ENCODE measurements at regions not wholly inside any gene's neighbourhood (a gene's known extent, or its start where the extent isn't known, plus 50 kb on each side); places are given as distances from the start of the nearest gene placed in this dataset.

GRCh38 chrX:139091878-139092277, 380.4 kb upstream of the FGF13 start:
- FAIRE-seq = peak; percentile 76
- CTCF ChIA-PET (ENCODE audit: partially characterized antibody) = no interaction called here

More at GRCh38 chrX:139091878-139092277, 380.4 kb upstream of the FGF13 start:
- no peak overlapping the region for H2BK20ac ChIP-seq (ENCODE audit: low read length)
- no peak overlapping the region for H3K23ac ChIP-seq (ENCODE audit: insufficient read length)
- no peaks in the 10 kb centered on the region for H4K20me1 ChIP-seq (replicated peaks in 1 of 2; ENCODE audit: control insufficient read depth in 1 of 2, insufficient read depth in 2 of 2, low read length in 2 of 2)
- no peak for DNase-seq (ENCODE audit: low read depth in 1 of 2, low spot score in 2 of 2)
- TF ChIP-seq POLR2AphosphoS5 (IDR thresholded peaks at IDR 0.05; ENCODE audit: low read depth, low read length) = no peak
- no peak for TF ChIP-seq TBP (IDR thresholded peaks at IDR 0.05; ENCODE audit: low read depth, low read length)
- TF ChIP-seq CTCF (IDR thresholded peaks at IDR 0.05; ENCODE audit: control extremely low read depth in 1 of 3, insufficient read depth in 1 of 3, low read depth in 1 of 3, low read length in 3 of 3) = no peak
- no peak for TF ChIP-seq TEAD4 (IDR thresholded peaks at IDR 0.05; ENCODE audit: low read depth, low read length)
- no peak for TF ChIP-seq SUZ12 (IDR thresholded peaks at IDR 0.05; ENCODE audit: low read length)
- TF ChIP-seq HDAC2 (IDR thresholded peaks at IDR 0.05; ENCODE audit: borderline replicate concordance in 1 of 2, low read depth in 2 of 2, low read length in 2 of 2) = no peak
- TF ChIP-seq GTF2F1 (IDR thresholded peaks at IDR 0.05; ENCODE audit: borderline replicate concordance, low read depth, low read length) = no peak
- no peak for TF ChIP-seq CBX8 (IDR thresholded peaks at IDR 0.05; ENCODE audit: borderline replicate concordance, low read depth, low read length)
- no peak for TF ChIP-seq SP4 (IDR thresholded peaks at IDR 0.05; ENCODE audit: low read length)
- TF ChIP-seq POU5F1 (IDR thresholded peaks at IDR 0.05; ENCODE audit: low read depth, low read length) = no peak
- no peak for TF ChIP-seq SIRT6 (IDR thresholded peaks at IDR 0.05; ENCODE audit: low read length)
- no peak for TF ChIP-seq JUN (IDR thresholded peaks at IDR 0.05; ENCODE audit: low read depth, low read length)
- H2BK12ac ChIP-seq (ENCODE audit: low read depth, low read length) = no peak overlapping the region
- H3K4me3 ChIP-seq (ENCODE audit: extremely low read depth in 1 of 4, insufficient read depth in 2 of 4, low read depth in 3 of 4, low read length in 4 of 4) = no peak overlapping the region
- H2BK15ac ChIP-seq (ENCODE audit: low read length) = no peak overlapping the region
- no peak overlapping the region for H2AK5ac ChIP-seq (ENCODE audit: low read depth, low read length)
- H3K56ac ChIP-seq (replicated peaks; ENCODE audit: insufficient read length, low read depth, low read length) = no peak overlapping the region
- H2BK120ac ChIP-seq (replicated peaks; ENCODE audit: low read depth, low read length) = no peak overlapping the region
- no peak overlapping the region for H3K4me2 ChIP-seq (ENCODE audit: insufficient read depth in 1 of 2, low read depth in 2 of 2, low read length in 2 of 2)
- H4K91ac ChIP-seq (replicated peaks; ENCODE audit: insufficient read length, low read length) = no peak overlapping the region
- no peaks in the 10 kb centered on the region for H3K79me1 ChIP-seq (ENCODE audit: low read depth, low read length)
- no peak overlapping the region for H3K4ac ChIP-seq (replicated peaks; ENCODE audit: insufficient read length, low read depth, low read length)
- no peak overlapping the region for H4K5ac ChIP-seq (ENCODE audit: insufficient read length, low read depth, low read length)
- no peaks in the 10 kb centered on the region for H3K4me1 ChIP-seq (replicated peaks in 1 of 4; ENCODE audit: control insufficient read depth in 3 of 4, insufficient read depth in 4 of 4, low read length in 3 of 4)
- no peaks in the 10 kb centered on the region for H3K36me3 ChIP-seq (ENCODE audit: control insufficient read depth in 2 of 4, insufficient read depth in 4 of 4, low read length in 3 of 4)
- H3K14ac ChIP-seq (ENCODE audit: insufficient read length) = no peak overlapping the region
- no peak overlapping the region for H2AFZ ChIP-seq (ENCODE audit: low read length)
- 68% methylated on average over 3 of the region's 3 CpGs; no CpG with 5 or more reads in 1 of the 2 experiments for WGBS, 2 experiments (ENCODE audit: extremely low coverage in 1 of 2, insufficient coverage in 1 of 2, insufficient read length in 1 of 2, insufficient replicate concordance in 2 of 2, low coverage in 1 of 2, low lambda C conversion rate in 2 of 2, missing lambda C conversion rate in 1 of 2)
- no peak overlapping the region for H2BK5ac ChIP-seq (ENCODE audit: low read depth, low read length)
- POLR2A ChIA-PET (ENCODE audit: partially characterized antibody) = no interaction called here
- H3K18ac ChIP-seq (ENCODE audit: extremely low read depth, low read length) = no peak overlapping the region
- no peak overlapping the region for H4K8ac ChIP-seq (ENCODE audit: extremely low read depth, insufficient read depth, low read length)
- no peaks in the 10 kb centered on the region for H3K23me2 ChIP-seq (ENCODE audit: low read depth, low read length)
- no peaks in the 10 kb centered on the region for H3K79me2 ChIP-seq (ENCODE audit: control insufficient read depth in 1 of 2, insufficient read depth in 2 of 2, low read length in 2 of 2)
- no peaks in the 10 kb centered on the region for H3K27me3 ChIP-seq (replicated peaks in 1 of 4; ENCODE audit: control insufficient read depth in 3 of 4, extremely low read depth in 1 of 4, insufficient read depth in 3 of 4, low read length in 3 of 4)
- no peak overlapping the region for H3K9ac ChIP-seq (replicated peaks in 1 of 4; ENCODE audit: extremely low read depth in 1 of 4, low read depth in 3 of 4, low read length in 3 of 4)
- H3K27ac ChIP-seq (ENCODE audit: low read depth, low read length) = no peak overlapping the region
- H3K9me3 ChIP-seq (ENCODE audit: insufficient read depth in 2 of 2, low read depth in 1 of 2, low read length in 1 of 2) = no peaks in the 10 kb centered on the region
